CD14-positive monocyte (primary cell): ENCODE measurements at regions not wholly inside any gene's neighbourhood (a gene's known extent, or its start where the extent isn't known, plus 50 kb on each side); places are given as distances from the start of the nearest gene placed in this dataset.
"Not testable (repeated sequence)": the region's sequence is repeated elsewhere in the genome, so short reads cannot be mapped to it uniquely, and the experiment has no call there.

Experiments
- DNase-seq, 3 donors: peaks; one replicate each; pipeline ENCODE4 v3.0.0-alpha.2; 2011 to 2022
- H2AFZ ChIP-seq: 2 replicates; pipeline ENCODE4 v1.6.0; 2012; ENCODE audit warnings: mild to moderate bottlenecking, low read depth, low read length, inconsistent platforms; ENCODE audit not compliant: insufficient read depth, poor library complexity, severe bottlenecking
- H3K27ac ChIP-seq, 2 donors: 1 replicate in 1 of 2; 2 replicates in 1 of 2; pipeline ENCODE4 v1.5.1; 2012 to 2013; ENCODE audit warnings: low read length in 2 of 2, control low read depth in 1 of 2, inconsistent platforms in 1 of 2, low read depth in 1 of 2, mild to moderate bottlenecking in 1 of 2
- H3K27me3 ChIP-seq, 2 donors: one replicate each; pipeline versions ENCODE4 v1.6.0 to v1.6.1; 2011 to 2013; ENCODE audit warnings: low read length in 2 of 2; ENCODE audit not compliant: control insufficient read depth in 2 of 2, insufficient read depth in 2 of 2
- H3K36me3 ChIP-seq, 2 donors: replicated peaks in 1 of 2; 1 replicate in 1 of 2; 2 replicates in 1 of 2; pipeline versions ENCODE4 v1.5.1 to v1.6.1; 2012 to 2013; ENCODE audit warnings: low read length in 2 of 2, control low read depth in 1 of 2, inconsistent platforms in 1 of 2, mild to moderate bottlenecking in 1 of 2; ENCODE audit not compliant: insufficient read depth in 2 of 2, control insufficient read depth in 1 of 2
- H3K4me1 ChIP-seq, 2 donors: 1 replicate in 1 of 2; 2 replicates in 1 of 2; pipeline versions ENCODE4 v1.5.1 to v1.6.1; 2012 to 2013; ENCODE audit warnings: low read length in 2 of 2, control low read depth in 1 of 2, inconsistent platforms in 1 of 2, mild to moderate bottlenecking in 1 of 2, moderate library complexity in 1 of 2; ENCODE audit not compliant: insufficient read depth in 2 of 2, control insufficient read depth in 1 of 2
- H3K4me2 ChIP-seq: replicated peaks from 2 replicates; pipeline ENCODE3; 2012; ENCODE audit warnings: low read length, moderate library complexity, mild to moderate bottlenecking; ENCODE audit not compliant: poor library complexity, severe bottlenecking; ENCODE audit errors: extremely low read depth
- H3K4me3 ChIP-seq, 3 experiments: fragments of 200-600 bp in 1 of 3; sonication (generic) in 1 of 3; replicated peaks in 1 of 3; 1 replicate in 2 of 3; 2 replicates in 1 of 3; pipeline ENCODE4 v1.5.1; 2011 to 2013; ENCODE audit warnings: low read length in 3 of 3, mild to moderate bottlenecking in 3 of 3, control low read depth in 2 of 3, low read depth in 2 of 3, inconsistent platforms in 1 of 3, moderate library complexity in 1 of 3
- H3K79me2 ChIP-seq: 2 replicates; pipeline ENCODE4 v1.6.0; 2012; ENCODE audit warnings: mild to moderate bottlenecking, control low read depth, inconsistent platforms, low read length, moderate library complexity; ENCODE audit not compliant: insufficient read depth
- H3K9ac ChIP-seq: 2 replicates; pipeline ENCODE4 v1.6.0; 2017; ENCODE audit warnings: low read length, mild to moderate bottlenecking; ENCODE audit not compliant: insufficient read depth, poor library complexity, severe bottlenecking
- H3K9me3 ChIP-seq, 2 donors: replicated peaks in 1 of 2; 1 replicate in 1 of 2; 2 replicates in 1 of 2; pipeline versions ENCODE4 v1.5.1 to v1.6.1; 2012 to 2013; ENCODE audit warnings: low read length in 2 of 2, control low read depth in 1 of 2; ENCODE audit not compliant: control insufficient read depth in 1 of 2, insufficient read depth in 1 of 2
- H4K20me1 ChIP-seq: 2 replicates; pipeline ENCODE4 v1.6.0; 2012; ENCODE audit warnings: mild to moderate bottlenecking, low read length, control low read depth, moderate library complexity; ENCODE audit not compliant: insufficient read depth
- H3K27ac Mint-ChIP-seq, 7 donors: one replicate each; pipeline ENCODE4 v1.8.0; 2020; ENCODE audit warnings: mild to moderate bottlenecking in 7 of 7, mixed read lengths in 7 of 7, moderate library complexity in 6 of 7, inconsistent platforms in 2 of 7
- H3K27me3 Mint-ChIP-seq, 3 donors: one replicate each; pipeline ENCODE4 v1.8.0; 2021 to 2022; ENCODE audit warnings: low read depth in 3 of 3, mild to moderate bottlenecking in 3 of 3, mixed read lengths in 3 of 3, moderate library complexity in 3 of 3, inconsistent platforms in 1 of 3
- H3K36me3 Mint-ChIP-seq, 2 donors: one replicate each; pipeline ENCODE4 v1.8.0; 2020; ENCODE audit warnings: mixed read lengths in 2 of 2, inconsistent platforms in 1 of 2, mild to moderate bottlenecking in 1 of 2
- H3K4me1 Mint-ChIP-seq: one replicate; pipeline ENCODE4 v1.8.0; 2020; ENCODE audit warnings: mild to moderate bottlenecking, mixed read lengths
- H3K4me3 Mint-ChIP-seq, 2 donors: one replicate each; pipeline ENCODE4 v1.8.0; 2020; ENCODE audit warnings: mild to moderate bottlenecking in 2 of 2, mixed read lengths in 2 of 2, moderate library complexity in 1 of 2
- H3K9me3 Mint-ChIP-seq, 7 donors: one replicate each; pipeline ENCODE4 v1.8.0; 2020 to 2022; ENCODE audit warnings: mixed read lengths in 7 of 7, mild to moderate bottlenecking in 6 of 7, moderate library complexity in 6 of 7, inconsistent platforms in 2 of 7
- CTCF ChIP-seq: fragments of 200-600 bp; IDR thresholded peaks from one replicate; pipeline ENCODE4 v1.8.0; 2022; ENCODE audit warnings: antibody characterized with exemption, mild to moderate bottlenecking
- WGBS: methylation state at CpG from one replicate; pipeline ENCODE4 v1.1.5; 2013; ENCODE audit warnings: missing lambda C conversion rate; ENCODE audit not compliant: insufficient coverage; 5-methylcytosine and 5-hydroxymethylcytosine counted together
- intact Hi-C, 2 donors: fragments of 100-400 bp; cut with micrococcal nuclease; formaldehyde crosslinking; loops; one replicate each; pipeline versions ENCODE4 v1.15.0 to v1.15.1; 2023

GRCh38 chr6:77089776-77090175 lies 373.5 kb downstream of the HTR1B start:
- DNase-seq: no peak

GRCh38 chr6:77087794-77088318 lies 375.4 kb downstream of the HTR1B start:
- H3K36me3 ChIP-seq, DNase-seq, H3K4me1 ChIP-seq, H3K27ac Mint-ChIP-seq, H3K4me1 Mint-ChIP-seq, H4K20me1 ChIP-seq, H3K4me3 ChIP-seq, H3K27me3 ChIP-seq, intact Hi-C loops, H2AFZ ChIP-seq, H3K27ac ChIP-seq, H3K4me2 ChIP-seq, H3K9me3 ChIP-seq, H3K27me3 Mint-ChIP-seq, H3K4me3 Mint-ChIP-seq, H3K79me2 ChIP-seq, H3K9ac ChIP-seq, H3K36me3 Mint-ChIP-seq: not testable (repeated sequence)
- H3K9me3 Mint-ChIP-seq: peaks cover 1 to 13% (median 7%) of the 10 kb centered on the region in 7 donors
- WGBS: 78% methylated on average over 11 of the region's 19 CpGs

More at GRCh38 chr6:77089776-77090175, 373.5 kb downstream of the HTR1B start:
- peaks cover 0 to 2% (median 0%) of the 10 kb centered on the region in 3 donors for H3K27me3 Mint-ChIP-seq
- Histone ChIP-seq H3K9me3 (peaks cover 0 to 6% of the 10 kb centered on the region in 2 donors), H3K79me2 (no peaks in the 10 kb centered on the region), H4K20me1 (no peaks in the 10 kb centered on the region), H3K4me2 (no peak overlapping the region), H3K4me3 (no peak overlapping the region), H3K36me3 (no peaks in the 10 kb centered on the region), H3K27ac (no peak overlapping the region), H3K4me1 (no peaks in the 10 kb centered on the region), H3K27me3 (no peaks in the 10 kb centered on the region), H2AFZ (no peak overlapping the region), H3K9ac (no peak overlapping the region)
- H3K4me3 Mint-ChIP-seq: no peak overlapping the region
- no peaks in the 10 kb centered on the region for H3K36me3 Mint-ChIP-seq
- no peak overlapping the region for H3K27ac Mint-ChIP-seq
- intact Hi-C loops: no loop called here
- H3K9me3 Mint-ChIP-seq: peaks cover 0 to 16% (median 6%) of the 10 kb centered on the region in 7 donors
- no peaks in the 10 kb centered on the region for H3K4me1 Mint-ChIP-seq
- no peak for TF ChIP-seq CTCF
